NCI-H82 treated with DMSO at 0.1 percent for 48 hours (cell line): ENCODE measurements at regions not wholly inside any gene's neighbourhood (a gene's known extent, or its start where the extent isn't known, plus 50 kb on each side); places are given as distances from the start of the nearest gene placed in this dataset.
"Not testable (repeated sequence)": the region's sequence is repeated elsewhere in the genome, so short reads cannot be mapped to it uniquely, and the experiment has no call there.

Experiments used
- DNase-seq: peaks from one replicate; lab custom pipeline; 2025; ENCODE audit not compliant: unreplicated experiment; lab: John Stamatoyannopoulos, UW

DNA sequence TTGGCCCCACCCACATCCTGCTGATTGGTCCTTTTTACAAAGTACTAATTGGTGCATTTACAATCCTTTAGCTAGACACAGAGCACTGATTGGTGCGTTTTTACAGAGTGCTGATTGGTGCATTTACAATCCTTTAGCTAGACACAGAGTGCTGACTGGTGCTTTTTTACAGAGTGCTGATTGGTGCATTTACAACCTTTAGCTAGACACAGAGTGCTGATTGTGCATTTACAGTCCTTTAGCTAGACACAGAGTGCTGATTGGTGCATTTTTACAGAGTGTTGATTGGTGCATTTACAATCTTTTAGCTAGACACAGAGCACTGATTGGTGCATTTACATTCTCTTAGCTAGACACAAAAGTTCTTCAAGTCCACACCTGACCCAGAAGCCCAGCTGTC lies 144.2 kb upstream of the XIRP2 start:
- not testable (repeated sequence) for DNase-seq

GRCh38 chr2:166743482-166743881 lies 144.8 kb upstream of the XIRP2 start:
- DNase-seq, result not testable (repeated sequence)

DNA sequence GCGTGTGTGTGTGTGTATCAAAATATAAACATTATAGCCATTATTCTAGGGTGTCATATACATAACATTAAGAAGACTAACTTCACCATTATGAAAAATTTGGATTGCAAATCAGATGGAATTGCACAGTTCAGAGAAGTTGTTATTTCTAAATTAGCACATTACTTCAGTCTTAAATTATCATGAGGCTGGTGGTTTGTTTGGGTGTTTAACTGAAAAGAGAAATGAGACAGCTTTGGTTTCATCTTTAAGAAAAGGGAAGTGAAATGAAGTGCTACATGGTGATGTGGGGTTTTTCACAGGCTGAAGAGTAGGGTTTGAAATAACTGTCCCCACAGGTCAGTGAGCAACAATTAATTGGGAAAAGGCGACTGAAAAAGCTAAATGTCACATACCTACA lies 161.2 kb upstream of the XIRP2 start:
- DNase-seq, result no peak

GRCh38 chr2:166725927-166726924 lies 162.1 kb upstream of the XIRP2 start:
- no peak for DNase-seq

- no peak for DNase-seq
Observed at GRCh38 chr2:166716968-166717367, 171.3 kb upstream of the XIRP2 start.

DNA sequence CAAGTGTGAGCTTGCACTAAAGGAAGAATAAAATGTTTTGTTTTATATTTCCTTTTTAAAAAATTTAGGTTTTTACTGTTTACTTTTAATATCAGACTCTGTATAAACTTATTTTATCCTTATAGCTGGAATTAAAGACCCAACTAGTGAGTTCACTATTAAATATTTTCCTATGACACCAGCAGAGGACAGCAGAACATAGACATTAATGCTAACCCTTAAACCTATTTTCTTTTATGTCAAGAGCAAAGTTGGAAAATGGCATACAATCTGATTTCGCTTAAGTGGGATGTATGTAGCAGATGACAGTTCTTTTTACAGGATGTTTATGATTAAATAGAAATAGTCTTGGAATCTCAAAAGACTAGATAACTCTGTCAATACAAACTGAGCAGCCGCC lies 188.2 kb upstream of the XIRP2 start:
- DNase-seq, result peak; percentile 0

GRCh38 chr2:166695154-166695553 lies 193.1 kb upstream of the XIRP2 start:
- DNase-seq, result no peak

GRCh38 chr2:166686057-166686456 lies 192.0 kb upstream of the SCN7A start:
- DNase-seq, result not testable (repeated sequence)

DNA sequence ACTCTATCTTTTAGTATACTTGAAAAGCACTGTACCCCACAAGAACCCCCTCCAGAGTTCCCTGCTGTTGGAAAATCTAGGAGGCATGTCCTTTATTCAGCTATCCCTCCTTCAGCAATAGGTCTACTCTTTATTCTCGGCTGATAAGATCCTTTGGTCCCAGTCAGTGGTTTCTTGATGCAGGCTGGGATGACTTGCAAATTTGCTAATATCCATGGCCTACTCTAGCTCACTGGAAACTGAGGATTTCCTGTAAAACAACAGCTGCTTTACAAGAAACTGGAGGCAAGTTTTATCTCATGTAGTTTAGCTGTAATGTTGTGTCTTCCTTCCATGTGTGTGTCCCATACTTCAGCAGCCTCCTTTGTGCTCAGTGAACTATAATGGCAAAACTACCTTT lies 183.9 kb upstream of the SCN7A start:
- no peak for DNase-seq

DNA sequence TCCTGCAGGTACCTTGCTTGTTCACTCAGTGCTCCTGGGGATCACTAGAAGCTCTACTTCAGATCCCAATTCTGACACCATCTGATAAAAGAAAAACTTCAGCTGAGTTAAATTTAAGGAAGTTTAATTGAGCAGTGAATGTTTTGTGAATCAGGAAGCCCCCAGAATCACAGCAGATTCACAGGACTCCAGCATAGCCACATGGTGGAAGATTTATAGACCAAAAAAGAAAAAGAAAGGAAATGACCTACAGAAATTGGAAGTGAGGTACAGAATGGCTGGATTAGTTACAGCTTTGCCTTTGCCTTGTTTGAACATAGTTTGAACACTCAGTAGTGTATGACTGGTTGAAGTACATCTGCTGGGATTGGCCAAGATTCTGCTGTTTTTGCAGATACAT lies 182.7 kb upstream of the SCN7A start:
- DNase-seq, result no peak

DNA sequence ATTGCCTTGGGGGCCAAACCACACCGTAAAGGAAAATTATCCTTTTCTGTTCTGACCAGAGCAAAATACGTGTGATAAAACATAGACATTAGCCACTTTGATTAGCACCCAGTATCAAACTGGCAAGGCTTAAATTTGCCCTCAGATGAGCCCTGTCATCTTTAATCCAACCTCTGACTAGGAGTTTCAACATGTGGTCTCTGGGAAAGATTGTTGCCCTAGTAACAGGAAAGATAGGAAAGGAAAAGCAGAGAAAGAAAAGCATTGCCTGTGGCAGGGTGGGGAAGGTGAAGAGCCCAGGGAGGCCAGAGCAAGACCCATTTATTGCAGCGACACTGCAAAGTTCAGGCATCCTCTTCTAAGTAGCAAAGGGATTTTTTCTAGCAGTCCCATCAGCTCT lies 181.5 kb upstream of the SCN7A start:
- no peak for DNase-seq

GRCh38 chr2:166673986-166674385 lies 179.9 kb upstream of the SCN7A start:
- no peak for DNase-seq

DNA sequence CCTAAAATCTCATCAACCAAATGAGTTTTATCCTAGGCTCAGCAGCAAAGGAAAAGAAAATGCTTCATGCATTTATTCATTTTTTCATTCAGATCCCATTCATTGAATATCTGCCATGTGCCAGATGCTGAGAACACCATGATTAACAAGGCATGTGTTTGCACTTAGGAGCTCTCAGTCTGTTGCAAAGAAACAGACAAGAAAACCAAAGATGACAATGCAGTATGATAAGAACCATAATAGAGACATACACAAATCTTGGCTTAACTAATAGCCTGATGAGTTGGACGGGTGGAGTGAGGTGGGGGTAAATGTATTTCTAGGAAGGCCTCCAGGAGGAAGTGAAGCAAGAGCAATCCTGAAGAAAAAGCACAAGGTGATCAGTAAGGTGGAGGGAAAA lies 177.8 kb upstream of the SCN7A start:
- DNase-seq, result no peak

GRCh38 chr2:166671235-166671634 lies 177.2 kb upstream of the SCN7A start:
- no peak for DNase-seq

DNA sequence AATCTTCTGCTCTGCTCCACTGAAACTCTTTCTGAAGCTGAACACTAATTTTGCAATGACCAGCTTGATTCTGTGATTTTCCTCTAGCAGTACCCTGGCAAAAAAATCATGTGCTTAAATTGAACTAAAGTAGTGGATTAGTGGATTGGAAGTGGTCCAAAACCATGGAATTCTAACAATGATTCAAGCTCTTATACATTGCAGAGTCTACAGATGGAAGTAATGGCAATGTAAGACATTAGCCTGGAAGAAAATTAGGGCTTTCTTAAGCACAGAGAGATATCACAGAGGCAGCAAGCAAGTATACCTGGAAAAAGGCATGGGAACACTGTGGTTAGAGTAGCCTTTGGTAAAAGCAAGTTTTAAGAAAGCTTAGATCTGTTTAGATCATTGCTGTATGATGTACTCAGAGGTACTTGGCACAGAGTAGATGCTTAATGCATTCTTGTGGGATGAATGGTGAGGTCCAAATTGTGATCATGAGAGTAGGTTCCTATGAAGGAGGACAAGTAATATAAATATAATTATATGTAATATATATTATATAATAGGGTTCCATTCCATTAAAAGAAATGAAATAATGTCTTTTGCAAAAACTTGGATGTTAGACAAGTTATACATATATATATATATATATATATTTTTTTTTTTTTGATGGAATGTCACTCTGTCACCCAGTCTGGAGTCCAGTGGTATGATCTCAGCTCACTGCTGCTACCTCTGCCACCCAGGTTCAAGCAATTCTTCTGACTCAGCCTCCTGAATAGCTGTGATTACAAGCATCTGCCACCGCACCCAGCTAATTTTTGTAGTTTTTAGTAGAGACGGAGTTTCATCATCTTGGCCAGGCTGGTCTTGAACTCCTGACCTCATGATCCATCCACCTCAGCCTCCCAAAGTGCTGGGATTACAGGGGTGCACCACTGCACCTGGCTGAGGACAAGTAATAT lies 172.2 kb upstream of the SCN7A start:
- DNase-seq, result no peak

DNA sequence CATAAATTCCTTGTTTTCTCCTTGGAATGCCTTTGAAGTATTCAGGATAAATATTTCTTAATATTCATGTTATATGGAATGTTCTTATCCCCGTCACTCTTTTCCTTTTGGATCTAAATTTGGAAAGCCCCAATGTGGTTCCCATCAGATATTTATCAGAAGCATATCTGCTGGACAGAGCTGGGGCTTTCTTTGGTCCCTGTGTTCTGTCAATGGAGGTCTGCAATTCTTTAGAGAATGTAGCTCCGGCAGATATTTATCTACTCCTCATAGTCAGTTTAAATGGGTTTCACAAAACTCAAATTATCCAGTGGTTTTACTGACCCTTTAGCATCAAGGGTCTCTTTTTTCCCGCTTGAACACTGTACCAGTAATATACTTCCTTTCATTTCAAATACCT lies 167.8 kb upstream of the SCN7A start:
- DNase-seq, result no peak

DNA sequence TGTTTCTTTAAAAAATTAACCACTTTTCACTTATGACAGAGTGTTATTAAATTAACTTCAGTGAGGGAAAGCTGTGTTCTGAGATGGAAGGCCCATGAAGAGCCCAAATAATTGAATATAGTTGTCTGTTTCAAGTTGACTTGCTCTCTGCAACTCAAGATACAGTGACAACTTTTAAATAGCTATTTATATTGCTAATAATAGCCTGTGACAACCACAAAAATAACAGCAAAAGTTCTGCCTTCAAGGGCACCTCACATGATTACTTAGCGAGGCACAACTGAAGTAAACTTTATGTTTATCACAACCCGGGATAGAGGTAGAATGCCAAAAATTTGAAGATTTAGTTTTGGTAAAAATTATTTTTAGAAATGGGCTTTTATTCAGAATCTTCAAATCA lies 167.3 kb upstream of the SCN7A start:
- DNase-seq, result no peak

GRCh38 chr2:166658901-166659300 lies 164.9 kb upstream of the SCN7A start:
- DNase-seq, result no peak

GRCh38 chr2:166653185-166653813 lies 159.2 kb upstream of the SCN7A start:
- no peak for DNase-seq

DNA sequence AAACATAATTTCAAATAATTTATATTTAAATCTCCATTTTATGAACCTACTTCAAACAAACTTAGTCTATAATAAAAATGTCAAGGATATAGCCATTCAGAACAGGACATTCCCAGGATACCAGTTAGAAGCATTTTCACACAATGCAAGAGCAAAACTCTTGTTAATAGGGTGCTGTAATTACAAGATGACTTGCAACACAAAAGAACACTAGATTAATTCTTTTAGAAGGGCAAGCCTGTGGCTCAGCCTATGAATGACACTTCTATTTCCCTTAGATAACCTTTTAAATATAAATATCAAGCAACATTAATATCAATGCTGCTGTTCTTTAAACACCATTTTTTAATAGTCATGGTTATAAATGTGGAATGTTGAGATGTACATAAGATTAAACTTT lies 157.9 kb upstream of the SCN7A start:
- DNase-seq, result no peak

- DNase-seq, result no peak
Observed at GRCh38 chr2:166651080-166651675, 157.1 kb upstream of the SCN7A start.
